H1 (cell line): ENCODE measurements at regions not wholly inside any gene's neighbourhood (a gene's known extent, or its start where the extent isn't known, plus 50 kb on each side); places are given as distances from the start of the nearest gene placed in this dataset.
A peak's percentile ranks its signal among the peaks of the same experiment; 100 is the strongest.

Experiments
- CTCF ChIA-PET: fragments of 300-600 bp; sonication (Branson Sonifier 250); formaldehyde crosslinking; loops from one replicate; lab custom pipeline; 2021; ENCODE audit not compliant: partially characterized antibody; lab: Charles Lee
- POLR2A ChIA-PET: fragments of 300-600 bp; sonication (Branson Sonifier 250); formaldehyde crosslinking; loops from one replicate; lab custom pipeline; 2021; ENCODE audit warnings: inconsistent platforms; ENCODE audit not compliant: partially characterized antibody; lab: Charles Lee
- DNase-seq, 2 experiments: peaks; one replicate each; pipeline versions ENCODE4 v3.0.0 to v3.0.0-alpha.2; 2010 to 2022; ENCODE audit warnings: low spot score in 2 of 2, low read depth in 1 of 2, mixed read lengths in 1 of 2
- FAIRE-seq: peaks from 2 replicates; lab custom pipeline; 2011; peaks lifted over from hg19 to GRCh38; lab: Jason Lieb, UNC
- H2AFZ ChIP-seq: 2 replicates; pipeline ENCODE4 v1.8.1; 2012; ENCODE audit warnings: low read length, inconsistent platforms
- H2AK5ac ChIP-seq: 2 replicates; pipeline ENCODE4 v1.6.1; 2013; ENCODE audit warnings: low read depth, low read length
- H2BK120ac ChIP-seq: replicated peaks from 2 replicates; pipeline ENCODE3; 2013; ENCODE audit warnings: low read depth, low read length, inconsistent platforms
- H2BK12ac ChIP-seq: 2 replicates; pipeline ENCODE4 v1.6.1; 2013; ENCODE audit warnings: low read depth, low read length
- H2BK15ac ChIP-seq: 2 replicates; pipeline ENCODE4 v1.6.1; 2013; ENCODE audit warnings: low read length
- H2BK20ac ChIP-seq: 2 replicates; pipeline ENCODE4 v1.6.1; 2013; ENCODE audit warnings: low read length
- H2BK5ac ChIP-seq: 2 replicates; pipeline ENCODE4 v1.6.1; 2013; ENCODE audit warnings: low read depth, low read length
- H3K14ac ChIP-seq: 2 replicates; pipeline ENCODE4 v1.6.1; 2013; ENCODE audit warnings: inconsistent platforms; ENCODE audit not compliant: insufficient read length
- H3K18ac ChIP-seq: 2 replicates; pipeline ENCODE4 v1.6.1; 2013; ENCODE audit warnings: low read length; ENCODE audit errors: extremely low read depth
- H3K23ac ChIP-seq: 2 replicates; pipeline ENCODE4 v1.6.1; 2013; ENCODE audit warnings: inconsistent platforms; ENCODE audit not compliant: insufficient read length
- H3K23me2 ChIP-seq: 2 replicates; pipeline ENCODE4 v1.6.1; 2013; ENCODE audit warnings: low read depth, low read length
- H3K27ac ChIP-seq: 2 replicates; pipeline ENCODE4 v1.6.1; 2011; ENCODE audit warnings: low read depth, low read length, inconsistent platforms
- H3K27me3 ChIP-seq, 4 experiments: replicated peaks in 1 of 4; 1 replicate in 1 of 4; 2 replicates in 3 of 4; pipeline versions ENCODE4 v1.6.1 to v1.8.1; 2011 to 2013; ENCODE audit warnings: low read length in 3 of 4, mild to moderate bottlenecking in 3 of 4, inconsistent platforms in 2 of 4, mixed read lengths in 2 of 4, moderate library complexity in 1 of 4; ENCODE audit not compliant: control insufficient read depth in 3 of 4, insufficient read depth in 3 of 4; ENCODE audit errors: extremely low read depth in 1 of 4
- H3K36me3 ChIP-seq, 4 experiments: 2 replicates each; pipeline versions ENCODE4 v1.6.1 to v1.8.1; 2011 to 2013; ENCODE audit warnings: mild to moderate bottlenecking in 4 of 4, low read length in 3 of 4, moderate library complexity in 2 of 4, control low read depth in 1 of 4, inconsistent platforms in 1 of 4; ENCODE audit not compliant: insufficient read depth in 4 of 4, control insufficient read depth in 2 of 4
- H3K4ac ChIP-seq: replicated peaks from 2 replicates; pipeline ENCODE3; 2013; ENCODE audit warnings: low read length, low read depth, mixed read lengths, inconsistent platforms; ENCODE audit not compliant: insufficient read length
- H3K4me1 ChIP-seq, 4 experiments: replicated peaks in 1 of 4; 1 replicate in 1 of 4; 2 replicates in 3 of 4; pipeline versions ENCODE4 v1.6.1 to v1.8.1; 2011 to 2013; ENCODE audit warnings: low read length in 3 of 4, inconsistent platforms in 2 of 4, mixed read lengths in 1 of 4; ENCODE audit not compliant: insufficient read depth in 4 of 4, control insufficient read depth in 3 of 4
- H3K4me2 ChIP-seq, 2 experiments: 2 replicates each; pipeline versions ENCODE4 v1.6.1 to v1.8.1; 2011 to 2013; ENCODE audit warnings: low read depth in 2 of 2, low read length in 2 of 2, control low read depth in 1 of 2, inconsistent platforms in 1 of 2, mild to moderate bottlenecking in 1 of 2; ENCODE audit not compliant: insufficient read depth in 1 of 2
- H3K4me3 ChIP-seq, 4 experiments: fragments of 200-600, 300-600 bp in 1 of 4; sonication (generic), shearing (Covaris generic), sonication (Bioruptor Twin) in 1 of 4; 2 replicates each; pipeline versions ENCODE4 v1.5.1 to v1.8.1; 2011 to 2016; ENCODE audit warnings: low read length in 4 of 4, low read depth in 3 of 4, control low read depth in 2 of 4, inconsistent platforms in 2 of 4, mild to moderate bottlenecking in 2 of 4, mixed read lengths in 1 of 4, moderate library complexity in 1 of 4; ENCODE audit not compliant: insufficient read depth in 2 of 4; ENCODE audit errors: extremely low read depth in 1 of 4
- H3K56ac ChIP-seq: replicated peaks from 2 replicates; pipeline ENCODE3; 2013; ENCODE audit warnings: low read depth, mild to moderate bottlenecking, mixed read lengths, low read length, inconsistent platforms; ENCODE audit not compliant: insufficient read length
- H3K79me1 ChIP-seq: 2 replicates; pipeline ENCODE4 v1.6.1; 2013; ENCODE audit warnings: low read depth, low read length, control low read depth
- H3K79me2 ChIP-seq, 2 experiments: 2 replicates each; pipeline versions ENCODE4 v1.6.1 to v1.8.1; 2012 to 2013; ENCODE audit warnings: low read length in 2 of 2, mild to moderate bottlenecking in 2 of 2, inconsistent platforms in 1 of 2; ENCODE audit not compliant: insufficient read depth in 2 of 2, control insufficient read depth in 1 of 2
- H3K9ac ChIP-seq, 4 experiments: replicated peaks in 1 of 4; 1 replicate in 1 of 4; 2 replicates in 3 of 4; pipeline versions ENCODE4 v1.6.1 to v1.8.1; 2011 to 2013; ENCODE audit warnings: low read depth in 3 of 4, low read length in 3 of 4, control low read depth in 2 of 4, mild to moderate bottlenecking in 2 of 4, moderate library complexity in 2 of 4, inconsistent platforms in 1 of 4; ENCODE audit errors: extremely low read depth in 1 of 4
- H3K9me3 ChIP-seq, 2 experiments: 2 replicates each; pipeline versions ENCODE4 v1.6.1 to v1.8.1; 2012 to 2013; ENCODE audit warnings: mild to moderate bottlenecking in 2 of 2, moderate library complexity in 2 of 2, control low read depth in 1 of 2, inconsistent platforms in 1 of 2, low read depth in 1 of 2, low read length in 1 of 2, mixed read lengths in 1 of 2; ENCODE audit not compliant: insufficient read depth in 2 of 2
- H4K20me1 ChIP-seq, 2 experiments: replicated peaks in 1 of 2; 2 replicates each; pipeline versions ENCODE3 to v1.8.1; 2011 to 2013; ENCODE audit warnings: inconsistent platforms in 2 of 2, low read length in 2 of 2, mild to moderate bottlenecking in 1 of 2; ENCODE audit not compliant: insufficient read depth in 2 of 2, control insufficient read depth in 1 of 2
- H4K5ac ChIP-seq: 2 replicates; pipeline ENCODE4 v1.6.1; 2013; ENCODE audit warnings: low read length, low read depth, mixed read lengths, inconsistent platforms; ENCODE audit not compliant: insufficient read length
- H4K8ac ChIP-seq: 2 replicates; pipeline ENCODE4 v1.8.0; 2013; ENCODE audit warnings: mild to moderate bottlenecking, moderate library complexity, low read length, inconsistent platforms; ENCODE audit not compliant: insufficient read depth; ENCODE audit errors: extremely low read depth
- H4K91ac ChIP-seq: replicated peaks from 2 replicates; pipeline ENCODE3; 2013; ENCODE audit warnings: low read length, mixed read lengths, inconsistent platforms; ENCODE audit not compliant: insufficient read length
- CBX5 ChIP-seq: fragments of 300-800, 300-1000 bp; sonication (generic); IDR thresholded peaks from 2 replicates; pipeline ENCODE4 v1.7.1; 2016; ENCODE audit warnings: antibody characterized with exemption, low read length, low read depth
- CHD2 ChIP-seq: IDR thresholded peaks from 2 replicates; pipeline ENCODE4 v1.6.1; 2012; ENCODE audit warnings: low read length, improper control_type of control experiment
- CREB1 ChIP-seq: IDR thresholded peaks from 2 replicates; pipeline ENCODE4 v1.6.1; 2012; ENCODE audit warnings: inconsistent platforms
- JUND ChIP-seq: IDR thresholded peaks from 2 replicates; pipeline ENCODE4 v1.6.1; 2011; ENCODE audit warnings: mild to moderate bottlenecking, improper control_type of control experiment, low read length
- POU5F1 ChIP-seq: IDR thresholded peaks from 2 replicates; pipeline ENCODE4 v1.6.1; 2011; ENCODE audit warnings: low read depth, mild to moderate bottlenecking, low read length, moderate library complexity
- RXRA ChIP-seq: IDR thresholded peaks from 2 replicates; pipeline ENCODE4 v1.6.1; 2011; ENCODE audit warnings: low read depth, mild to moderate bottlenecking, low read length, moderate library complexity; ENCODE audit not compliant: insufficient read depth
- SIRT6 ChIP-seq: IDR thresholded peaks from one replicate; pipeline ENCODE4 v1.7.1; 2012; ENCODE audit warnings: low read length, inconsistent platforms
- TEAD4 ChIP-seq: IDR thresholded peaks from 2 replicates; pipeline ENCODE4 v1.6.1; 2012; ENCODE audit warnings: low read depth, low read length, inconsistent platforms, mixed read lengths
- WGBS, 2 experiments: shearing (Covaris generic) in 1 of 2; methylation state at CpG; one replicate each; pipeline versions ENCODE4 v1.1.6 to v1.1.7; 2013 to 2015; ENCODE audit warnings: low lambda C conversion rate in 2 of 2, mixed read lengths in 2 of 2, inconsistent platforms in 1 of 2, low coverage in 1 of 2, missing lambda C conversion rate in 1 of 2; ENCODE audit not compliant: insufficient replicate concordance in 2 of 2, insufficient coverage in 1 of 2, insufficient read length in 1 of 2; ENCODE audit errors: extremely low coverage in 1 of 2, missing lambda C conversion rate in 1 of 2; 5-methylcytosine and 5-hydroxymethylcytosine counted together
- TF ChIP-seq, protein P1 (sequence below), 3 experiments: IDR thresholded peaks; 1 replicate in 2 of 3; 2 replicates in 1 of 3; pipeline versions ENCODE4 v1.5.1 to v1.6.1; 2011; ENCODE audit warnings: low read length in 3 of 3, mild to moderate bottlenecking in 3 of 3, inconsistent platforms in 2 of 3, low read depth in 1 of 3, moderate library complexity in 1 of 3; ENCODE audit not compliant: insufficient read depth in 1 of 3; ENCODE audit errors: control extremely low read depth in 1 of 3
- TF ChIP-seq, protein P2 (sequence below): IDR thresholded peaks from 2 replicates; pipeline ENCODE4 v1.6.1; 2012; ENCODE audit warnings: inconsistent platforms

DNA sequence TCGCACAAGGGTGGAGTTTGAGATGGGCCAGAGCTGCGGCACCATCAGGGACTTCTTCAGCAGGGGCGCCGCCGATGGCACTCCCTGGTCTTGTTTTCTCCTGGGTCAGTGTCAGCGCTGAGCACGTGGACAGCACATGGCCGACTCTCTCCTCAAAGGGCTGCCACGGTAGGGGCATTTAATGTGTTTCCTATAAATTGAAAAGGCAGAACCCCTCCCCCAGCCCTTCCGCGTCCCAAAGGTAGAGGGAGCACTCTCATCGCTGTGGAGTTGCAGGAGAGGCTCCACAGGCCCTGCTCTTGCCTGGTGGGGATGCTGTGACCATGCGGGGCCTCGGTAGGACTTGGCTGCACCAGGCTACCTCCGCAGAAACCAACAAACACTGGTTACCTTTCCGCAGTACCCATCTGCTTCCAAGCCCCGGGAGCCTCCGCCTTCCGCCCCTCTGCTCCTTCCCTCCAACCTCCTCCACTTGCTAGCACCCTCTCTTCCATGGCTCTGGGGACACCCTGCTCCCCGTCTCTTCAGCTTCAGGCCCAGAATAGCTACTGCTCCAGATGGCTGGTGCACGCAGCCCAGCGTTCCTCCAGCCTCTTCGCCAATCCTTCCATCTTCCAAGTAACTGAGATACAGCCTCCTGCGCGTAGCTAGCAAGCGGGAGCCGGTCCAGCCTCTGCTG lies 166.3 kb upstream of the ADCY1 start:
- H2BK20ac ChIP-seq, result no peak overlapping the region; the same call in 1 of the 2 replicates
- H3K14ac ChIP-seq, result no peak overlapping the region
- H3K18ac ChIP-seq, result no peak overlapping the region
- no peak overlapping the region; the same call in 1 of the 2 replicates for H2BK5ac ChIP-seq
- H3K4me2 ChIP-seq, result no peak overlapping the region
- no peak overlapping the region for H3K9ac ChIP-seq
- no peaks in the 10 kb centered on the region for H3K27me3 ChIP-seq
- peak overlapping the region; percentile 76; the same call in 1 of the 2 replicates for H2BK12ac ChIP-seq
- H3K79me1 ChIP-seq, result no peaks in the 10 kb centered on the region
- no peak overlapping the region for H4K91ac ChIP-seq
- no peak overlapping the region for H3K4ac ChIP-seq
- peak overlapping the region; percentile 70; the same call in 1 of the 2 replicates for H2AFZ ChIP-seq
- H3K23ac ChIP-seq, result no peak overlapping the region
- no peaks in the 10 kb centered on the region; a peak in 2 of 7 replicates for H3K4me1 ChIP-seq
- H3K4me3 ChIP-seq, result no peak overlapping the region
- H4K20me1 ChIP-seq, result no peaks in the 10 kb centered on the region
- no peaks in the 10 kb centered on the region for H3K36me3 ChIP-seq
- FAIRE-seq, result no peak
- H3K23me2 ChIP-seq, result no peaks in the 10 kb centered on the region
- H3K79me2 ChIP-seq, result no peaks in the 10 kb centered on the region
- 80% methylated on average over 27 of the region's 27 CpGs; no CpG with 5 or more reads in 1 of the 2 experiments for WGBS, 2 experiments
- no peak overlapping the region for H2BK120ac ChIP-seq
- no peak overlapping the region for H4K5ac ChIP-seq
- H3K27ac ChIP-seq, result no peak overlapping the region
- peaks cover 3 to 13% of the 10 kb centered on the region in 2 experiments; a peak in 3 of 4 replicates for H3K9me3 ChIP-seq
- no peak overlapping the region for H2AK5ac ChIP-seq
- POLR2A ChIA-PET, result no interaction called here
- peak; percentile 51 to 82 for DNase-seq
- H4K8ac ChIP-seq, result no peak overlapping the region; the same call in 1 of the 2 replicates
- CTCF ChIA-PET, result interaction anchor here (0.7 to 2.0 kb wide), 14 partner anchors 8 to 256 kb away, joined by 3 to 8 read pairs (median 3); no protein-coding TSS in a partner anchor
- H3K56ac ChIP-seq, result no peak overlapping the region
- no peak overlapping the region for H2BK15ac ChIP-seq
- TF ChIP-seq CBX5, result no peak
- TF ChIP-seq SIRT6, result no peak
- no peak for TF ChIP-seq RXRA
- TF ChIP-seq TEAD4, result no peak
- TF ChIP-seq, protein P1, sequence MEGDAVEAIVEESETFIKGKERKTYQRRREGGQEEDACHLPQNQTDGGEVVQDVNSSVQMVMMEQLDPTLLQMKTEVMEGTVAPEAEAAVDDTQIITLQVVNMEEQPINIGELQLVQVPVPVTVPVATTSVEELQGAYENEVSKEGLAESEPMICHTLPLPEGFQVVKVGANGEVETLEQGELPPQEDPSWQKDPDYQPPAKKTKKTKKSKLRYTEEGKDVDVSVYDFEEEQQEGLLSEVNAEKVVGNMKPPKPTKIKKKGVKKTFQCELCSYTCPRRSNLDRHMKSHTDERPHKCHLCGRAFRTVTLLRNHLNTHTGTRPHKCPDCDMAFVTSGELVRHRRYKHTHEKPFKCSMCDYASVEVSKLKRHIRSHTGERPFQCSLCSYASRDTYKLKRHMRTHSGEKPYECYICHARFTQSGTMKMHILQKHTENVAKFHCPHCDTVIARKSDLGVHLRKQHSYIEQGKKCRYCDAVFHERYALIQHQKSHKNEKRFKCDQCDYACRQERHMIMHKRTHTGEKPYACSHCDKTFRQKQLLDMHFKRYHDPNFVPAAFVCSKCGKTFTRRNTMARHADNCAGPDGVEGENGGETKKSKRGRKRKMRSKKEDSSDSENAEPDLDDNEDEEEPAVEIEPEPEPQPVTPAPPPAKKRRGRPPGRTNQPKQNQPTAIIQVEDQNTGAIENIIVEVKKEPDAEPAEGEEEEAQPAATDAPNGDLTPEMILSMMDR (IDR thresholded peaks at IDR 0.05; ENCODE audit: control extremely low read depth in 1 of 3, insufficient read depth in 1 of 3, low read depth in 1 of 3, low read length in 3 of 3), result peak; percentile 76 to 89 (median 85)
- TF ChIP-seq POU5F1, result no peak
- no peak for TF ChIP-seq JUND
- no peak for TF ChIP-seq CHD2
- no peak for TF ChIP-seq CREB1
- TF ChIP-seq, protein P2, sequence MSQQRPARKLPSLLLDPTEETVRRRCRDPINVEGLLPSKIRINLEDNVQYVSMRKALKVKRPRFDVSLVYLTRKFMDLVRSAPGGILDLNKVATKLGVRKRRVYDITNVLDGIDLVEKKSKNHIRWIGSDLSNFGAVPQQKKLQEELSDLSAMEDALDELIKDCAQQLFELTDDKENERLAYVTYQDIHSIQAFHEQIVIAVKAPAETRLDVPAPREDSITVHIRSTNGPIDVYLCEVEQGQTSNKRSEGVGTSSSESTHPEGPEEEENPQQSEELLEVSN, result peak; percentile 86
